ENCODE measurements at regions not wholly inside any gene's neighbourhood (a gene's known extent, or its start where the extent isn't known, plus 50 kb on each side); places are given as distances from the start of the nearest gene placed in this dataset.
"Not testable (repeated sequence)": the region's sequence is repeated elsewhere in the genome, so short reads cannot be mapped to it uniquely, and the experiment has no call there.

- not testable (repeated sequence) for TF ChIP-seq CTCF (IDR thresholded peaks at IDR 0.05); ZFX (IDR thresholded peaks at IDR 0.05; ENCODE audit: borderline replicate concordance)
Measured at GRCh38 chr14:19120383-19120782, 153.1 kb downstream of the POTEM start.

Data from 22Rv1 (cell line).